Endometrium (tissue), 2 donors: ENCODE measurements at regions not wholly inside any gene's neighbourhood (a gene's known extent, or its start where the extent isn't known, plus 50 kb on each side); places are given as distances from the start of the nearest gene placed in this dataset.
"Not testable (repeated sequence)": the region's sequence is repeated elsewhere in the genome, so short reads cannot be mapped to it uniquely, and the experiment has no call there.

ENCODE experiments used
- FAIRE-seq: peaks from 2 replicates; lab custom pipeline; 2012; peaks lifted over from hg19 to GRCh38; lab: Jason Lieb, UNC
- donor health status: control.
- donor health status: control.

DNA sequence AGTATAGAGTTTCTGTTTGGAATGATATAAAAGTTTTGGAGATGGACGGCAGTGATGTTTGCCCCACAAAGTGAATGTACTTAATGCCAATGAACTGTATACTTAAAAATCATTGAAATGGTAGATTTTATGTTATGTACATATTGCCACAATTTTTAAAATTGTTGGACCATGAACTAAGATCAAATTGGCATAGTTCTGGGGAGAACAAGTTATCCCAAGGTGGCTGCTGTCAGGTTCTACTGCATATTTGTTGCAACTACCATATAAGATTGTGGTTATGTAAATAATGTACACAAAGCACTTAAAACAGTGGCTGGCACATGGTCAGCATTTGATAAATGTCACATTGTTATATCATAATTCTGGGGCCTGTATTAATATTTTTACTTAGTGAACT is 466.4 kb downstream of the SIPA1L2 start:
- no peak for FAIRE-seq

DNA sequence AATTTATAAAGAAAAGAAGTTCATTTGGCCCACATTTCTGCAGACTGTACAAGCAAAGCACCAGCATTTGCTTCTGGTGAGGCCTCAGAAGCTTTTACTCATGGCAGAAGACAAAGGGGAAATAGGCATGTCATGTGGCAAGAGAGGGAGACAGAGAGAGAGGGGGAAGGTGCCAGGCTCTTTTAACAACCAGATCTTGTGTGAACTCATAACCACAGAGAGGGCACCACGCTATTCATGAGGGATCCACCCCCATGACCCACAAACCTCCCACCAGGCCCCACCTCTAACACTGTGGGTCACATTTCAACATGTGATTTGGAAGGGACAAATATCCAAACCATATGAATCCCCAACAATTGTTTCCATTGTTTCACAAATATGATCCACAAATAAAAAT is 467.9 kb downstream of the SIPA1L2 start:
- no peak for FAIRE-seq

- not testable (repeated sequence) for FAIRE-seq
Measured at GRCh38 chr1:232158558-232158957, 471.4 kb downstream of the SIPA1L2 start.

DNA sequence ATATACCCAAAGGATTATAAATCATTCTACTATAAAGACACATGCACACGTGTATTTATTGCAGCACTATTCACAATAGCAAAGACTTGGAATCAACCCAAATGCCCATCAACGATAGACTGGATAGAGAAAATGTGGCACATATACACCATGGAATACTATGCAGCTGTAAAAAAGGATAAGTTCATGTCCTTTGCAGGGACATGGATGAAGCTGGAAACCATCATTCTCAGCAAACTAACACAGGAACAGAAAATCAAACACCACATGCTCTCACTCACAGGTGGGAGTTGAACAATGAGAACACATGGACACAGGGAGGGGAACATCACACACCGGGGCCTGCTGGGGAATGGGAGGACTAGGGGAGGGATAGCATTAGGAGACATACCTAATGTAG is 473.9 kb downstream of the SIPA1L2 start:
- FAIRE-seq = not testable (repeated sequence)

DNA sequence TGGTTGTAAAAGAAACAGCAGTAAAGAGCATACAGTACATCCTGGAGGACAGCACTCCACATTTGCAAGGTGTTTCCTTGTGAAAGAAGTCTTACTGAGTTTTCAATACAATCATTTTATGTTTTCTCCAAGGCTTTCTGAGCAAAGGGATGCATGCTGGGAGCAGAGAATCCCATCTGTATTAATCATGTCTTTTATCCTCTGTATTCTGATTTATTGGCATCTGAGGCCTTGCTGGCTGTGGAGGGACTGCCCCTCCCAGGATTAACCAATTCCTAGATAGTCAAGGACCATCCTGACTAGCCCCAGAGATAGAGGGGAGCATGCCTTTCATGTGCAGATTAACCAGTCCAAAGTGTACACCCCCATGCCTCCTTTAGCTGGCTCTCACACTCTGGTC is 476.3 kb downstream of the SIPA1L2 start:
- no peak for FAIRE-seq

- FAIRE-seq = no peak
Measured at GRCh38 chr1:232150770-232151548, 479.0 kb downstream of the SIPA1L2 start.

GRCh38 chr1:232149287-232150201 is 480.4 kb downstream of the SIPA1L2 start:
- no peak for FAIRE-seq

GRCh38 chr1:232147215-232147614 is 482.7 kb downstream of the SIPA1L2 start:
- no peak for FAIRE-seq

- FAIRE-seq = no peak
Measured at GRCh38 chr1:232146514-232146913, 483.4 kb downstream of the SIPA1L2 start.

GRCh38 chr1:232145768-232146167 is 484.2 kb downstream of the SIPA1L2 start:
- FAIRE-seq = no peak

- no peak for FAIRE-seq
Measured at GRCh38 chr1:232144696-232145230, 485.2 kb downstream of the SIPA1L2 start.

- FAIRE-seq = no peak
Measured at GRCh38 chr1:232143315-232143886, 486.5 kb downstream of the SIPA1L2 start.

DNA sequence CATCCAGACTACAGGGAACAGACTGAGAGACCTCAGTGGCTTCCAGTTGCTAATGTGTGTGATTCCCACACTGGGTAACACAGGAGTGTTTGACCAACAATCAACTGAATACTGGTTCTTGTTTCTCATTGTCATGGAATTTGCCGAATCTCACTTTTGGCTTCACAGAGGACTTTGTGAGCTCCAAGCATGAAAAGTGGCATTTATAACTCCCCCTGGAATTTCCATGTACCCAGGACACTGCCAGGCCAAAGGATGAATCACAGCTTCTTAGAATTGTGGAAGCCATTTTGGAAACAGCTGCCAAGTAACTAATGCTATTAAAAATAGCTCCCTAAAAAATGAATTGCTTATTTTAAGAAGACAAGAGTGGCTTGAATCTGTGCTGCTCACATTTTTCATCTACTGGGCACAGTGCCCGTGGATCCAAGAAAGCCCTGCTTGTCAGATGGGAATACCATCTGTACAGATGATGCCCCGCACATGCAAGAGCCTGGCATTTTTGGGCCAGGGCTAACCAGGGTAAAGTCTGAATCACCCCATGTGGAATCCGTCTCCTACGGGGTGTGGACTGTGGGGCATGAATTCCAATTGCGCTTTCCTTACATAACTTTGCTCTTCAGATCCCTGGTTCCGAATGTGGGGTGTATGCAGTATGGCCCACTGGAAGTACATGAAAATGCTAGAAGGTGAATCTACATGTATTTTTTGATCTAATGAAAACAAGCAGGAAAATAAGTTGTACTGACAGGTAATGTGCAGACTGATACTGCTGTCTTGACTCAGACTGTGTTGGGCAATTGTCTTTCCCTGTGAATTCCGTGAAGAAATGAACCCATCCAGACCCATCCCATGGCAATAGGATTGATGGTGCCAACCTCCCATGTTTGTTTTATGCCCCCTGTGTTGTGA is 487.3 kb downstream of the SIPA1L2 start:
- FAIRE-seq = no peak

DNA sequence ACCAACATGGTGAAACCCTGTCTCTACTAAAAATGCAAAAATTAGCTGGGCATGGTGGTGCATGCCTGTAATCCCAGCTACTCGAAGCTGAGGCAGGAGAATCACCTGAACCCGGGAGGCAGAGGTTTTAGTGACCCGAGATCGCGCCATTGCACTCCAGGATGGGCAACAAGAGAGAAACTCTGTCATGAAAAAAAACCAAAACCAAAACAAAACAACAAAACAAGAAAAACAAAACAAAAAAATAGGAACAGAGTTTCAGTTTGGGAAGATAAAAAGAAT is 488.8 kb downstream of the SIPA1L2 start:
- FAIRE-seq = not testable (repeated sequence)

DNA sequence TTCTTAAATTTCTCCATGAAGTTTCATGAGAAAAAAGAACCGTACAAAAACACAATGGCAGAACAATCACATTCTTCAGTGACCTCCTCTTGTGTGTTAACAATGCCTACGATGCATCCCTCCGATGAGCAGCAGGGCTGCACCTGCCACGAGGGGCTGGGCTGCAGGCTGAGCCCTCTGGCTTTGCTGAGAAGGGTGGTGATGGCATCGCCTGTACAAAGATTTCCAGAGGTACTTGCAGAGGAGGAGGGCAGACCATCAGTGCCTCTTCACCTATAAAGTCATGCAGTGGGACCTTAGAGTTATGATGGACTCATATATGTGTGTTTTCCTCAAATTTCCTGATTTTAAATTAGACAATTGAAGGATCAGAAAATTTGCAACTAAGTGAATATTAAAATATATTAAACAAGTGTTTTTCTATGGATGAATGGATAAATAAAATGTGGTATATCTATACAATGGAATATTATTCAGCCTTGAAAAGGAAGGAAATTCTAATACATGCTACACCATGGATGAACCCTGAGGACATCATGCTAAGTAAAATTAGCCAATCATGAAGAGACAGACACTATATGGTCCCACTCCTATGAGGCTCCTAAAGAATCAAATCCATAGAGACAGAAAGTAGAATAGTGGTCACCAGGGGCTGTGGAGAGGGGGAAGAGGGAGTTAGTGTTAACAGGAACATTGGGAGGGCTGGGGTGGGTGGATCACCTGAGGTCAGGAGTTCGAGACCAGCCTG is 489.3 kb downstream of the SIPA1L2 start:
- no peak for FAIRE-seq

DNA sequence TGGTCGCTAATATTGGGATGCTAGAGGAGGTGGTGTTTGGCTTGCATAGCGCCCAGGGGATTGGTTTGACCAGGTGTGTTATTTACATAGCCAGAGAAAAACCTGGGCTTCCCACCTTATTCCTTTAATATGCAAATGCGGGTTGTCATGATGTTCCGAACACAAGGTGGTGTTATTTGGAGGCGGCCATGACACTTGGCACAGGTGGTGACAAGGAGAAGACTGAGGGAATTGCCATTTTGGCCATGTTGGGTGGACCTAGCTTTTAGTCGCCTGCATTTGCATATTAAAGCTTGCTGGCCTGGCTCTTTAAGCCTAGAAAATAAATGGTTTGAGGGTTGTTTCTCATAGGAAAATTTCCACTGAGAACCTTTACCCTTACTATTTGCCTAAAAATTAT is 490.5 kb downstream of the SIPA1L2 start:
- no peak for FAIRE-seq

- no peak for FAIRE-seq
Measured at GRCh38 chr1:232138044-232138443, 491.9 kb downstream of the SIPA1L2 start.

GRCh38 chr1:232137066-232137465 is 492.9 kb downstream of the SIPA1L2 start:
- no peak for FAIRE-seq

DNA sequence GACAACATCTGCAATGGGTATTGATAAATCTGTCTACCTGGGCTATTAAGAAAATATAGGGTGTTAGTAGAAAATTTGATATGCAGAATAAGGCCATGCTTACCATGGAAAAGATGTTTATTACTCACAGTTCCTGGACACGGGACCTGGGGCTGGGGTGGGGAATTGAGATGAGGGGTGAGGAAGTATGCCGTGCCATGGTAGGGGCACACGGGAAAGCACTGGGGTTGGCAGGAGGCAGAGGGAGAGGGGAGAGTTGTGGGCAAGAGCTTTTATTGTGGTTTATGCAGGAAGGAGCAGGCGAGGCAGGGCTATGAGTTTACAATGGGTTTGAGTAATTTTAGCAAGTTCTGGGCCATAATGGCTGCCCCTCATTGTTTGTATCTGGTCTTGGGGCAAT is 493.8 kb downstream of the SIPA1L2 start:
- no peak for FAIRE-seq

DNA sequence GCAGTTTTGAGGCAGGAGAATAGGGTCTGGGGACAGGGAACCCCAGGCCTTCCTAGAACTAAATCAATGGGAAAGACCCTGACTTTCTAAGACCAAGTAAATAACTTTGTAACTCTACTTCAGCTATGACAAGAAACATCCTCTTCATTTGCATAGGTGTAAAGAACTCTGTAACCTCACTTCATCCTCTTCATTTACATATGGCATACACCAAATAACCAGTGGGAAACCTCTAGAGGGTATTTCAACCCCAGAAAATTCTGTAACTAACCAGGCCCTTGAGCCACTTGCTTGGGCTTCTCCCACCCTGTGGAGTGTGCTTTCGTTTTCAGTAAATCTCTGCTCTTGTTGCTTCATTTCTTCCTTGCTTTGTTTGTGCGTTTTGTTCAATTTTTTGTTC is 495.6 kb downstream of the SIPA1L2 start:
- no peak for FAIRE-seq

GRCh38 chr1:232132572-232132971 is 497.4 kb downstream of the SIPA1L2 start:
- FAIRE-seq = no peak
